OCI-LY7 (cell line): ENCODE measurements at regions not wholly inside any gene's neighbourhood (a gene's known extent, or its start where the extent isn't known, plus 50 kb on each side); places are given as distances from the start of the nearest gene placed in this dataset.

Experiments
- BruUV-seq: library from RNA; stranded (reverse); fragments of 400-500 nt; replicated peaks from 2 replicates; lab custom pipeline; 2021; lab: Mats Ljungman, UMichigan
- CTCF ChIA-PET: fragments of 300-600 bp; sonication (Branson Sonifier 250); formaldehyde crosslinking; loops from one replicate; lab custom pipeline; 2022; ENCODE audit warnings: antibody characterized with exemption; ENCODE audit not compliant: unreplicated experiment; lab: Charles Lee
- POLR2A ChIA-PET: fragments of 300-600 bp; sonication (Branson Sonifier 250); formaldehyde crosslinking; loops from one replicate; lab custom pipeline; 2022; ENCODE audit warnings: antibody characterized with exemption; lab: Charles Lee
- DNase-seq: peaks from one replicate; pipeline ENCODE4 v3.0.0-alpha.2; 2015; ENCODE audit warnings: low spot score
- H2AFZ ChIP-seq: fragments of 200-600 bp; sonication (generic), shearing (Covaris generic); 2 replicates; pipeline ENCODE4 v1.6.1; 2014; ENCODE audit warnings: mild to moderate bottlenecking, antibody characterized with exemption, low read length, moderate library complexity
- H3K27ac ChIP-seq: fragments of 200-600 bp; sonication (generic); 2 replicates; pipeline ENCODE4 v1.5.1; 2014; ENCODE audit warnings: mixed run types, low read depth, mild to moderate bottlenecking, moderate library complexity, low read length, inconsistent platforms; ENCODE audit not compliant: poor library complexity, severe bottlenecking
- H3K36me3 ChIP-seq: fragments of 200-600 bp; sonication (generic); 2 replicates; pipeline ENCODE4 v1.6.1; 2014; ENCODE audit warnings: mild to moderate bottlenecking, antibody characterized with exemption, low read length, moderate library complexity, mixed read lengths; ENCODE audit not compliant: insufficient read depth
- H3K4me1 ChIP-seq: fragments of 200-600 bp; sonication (generic); 2 replicates; pipeline ENCODE4 v1.5.1; 2014; ENCODE audit warnings: mild to moderate bottlenecking, low read length; ENCODE audit not compliant: insufficient read depth, poor library complexity, severe bottlenecking
- H3K4me2 ChIP-seq: fragments of 200-600 bp; sonication (generic); 2 replicates; pipeline ENCODE4 v1.6.1; 2014; ENCODE audit warnings: mild to moderate bottlenecking, low read length
- H3K4me3 ChIP-seq: fragments of 200-600 bp; sonication (generic); 2 replicates; pipeline ENCODE4 v1.5.1; 2014; ENCODE audit warnings: mild to moderate bottlenecking, low read depth, low read length; ENCODE audit not compliant: poor library complexity, severe bottlenecking
- H3K79me2 ChIP-seq: fragments of 200-600 bp; sonication (generic); 2 replicates; pipeline ENCODE4 v1.6.1; 2016; ENCODE audit warnings: low read depth, mild to moderate bottlenecking, low read length, moderate library complexity, mixed read lengths; ENCODE audit not compliant: insufficient read depth
- H3K9me2 ChIP-seq: fragments of 200-600 bp; sonication (generic); 2 replicates; pipeline ENCODE4 v1.6.1; 2016; ENCODE audit warnings: mild to moderate bottlenecking, low read length, mixed read lengths; ENCODE audit not compliant: insufficient read depth
- H3K9me3 ChIP-seq: fragments of 200-600 bp; sonication (generic); 2 replicates; pipeline ENCODE4 v1.6.1; 2014; ENCODE audit warnings: mild to moderate bottlenecking, mixed run types, low read length, mixed read lengths
- H4K20me1 ChIP-seq: fragments of 200-600 bp; sonication (generic); 2 replicates; pipeline ENCODE4 v1.6.1; 2014; ENCODE audit warnings: mild to moderate bottlenecking, antibody characterized with exemption, low read length, moderate library complexity, mixed read lengths; ENCODE audit not compliant: insufficient read depth
- EZH2phosphoT487 ChIP-seq: fragments of 200-600 bp; sonication (generic); IDR thresholded peaks from 2 replicates; pipeline ENCODE4 v1.6.1; 2018; ENCODE audit warnings: low read depth, borderline replicate concordance, mild to moderate bottlenecking, mixed run types, antibody characterized with exemption, low read length, moderate library complexity, mixed read lengths
- intact Hi-C: fragments of 100-400 bp; cut with micrococcal nuclease; formaldehyde crosslinking; loops from one replicate; pipeline ENCODE4 v1.10.0; 2022; ENCODE audit not compliant: unreplicated experiment
- TF ChIP-seq, protein P1 (sequence below): fragments of 200-600 bp; sonication (generic); conservative IDR thresholded peaks from 2 replicates; pipeline ENCODE4 v1.5.1; 2014; ENCODE audit warnings: mild to moderate bottlenecking, antibody characterized with exemption, low read length, moderate library complexity, mixed read lengths

DNA sequence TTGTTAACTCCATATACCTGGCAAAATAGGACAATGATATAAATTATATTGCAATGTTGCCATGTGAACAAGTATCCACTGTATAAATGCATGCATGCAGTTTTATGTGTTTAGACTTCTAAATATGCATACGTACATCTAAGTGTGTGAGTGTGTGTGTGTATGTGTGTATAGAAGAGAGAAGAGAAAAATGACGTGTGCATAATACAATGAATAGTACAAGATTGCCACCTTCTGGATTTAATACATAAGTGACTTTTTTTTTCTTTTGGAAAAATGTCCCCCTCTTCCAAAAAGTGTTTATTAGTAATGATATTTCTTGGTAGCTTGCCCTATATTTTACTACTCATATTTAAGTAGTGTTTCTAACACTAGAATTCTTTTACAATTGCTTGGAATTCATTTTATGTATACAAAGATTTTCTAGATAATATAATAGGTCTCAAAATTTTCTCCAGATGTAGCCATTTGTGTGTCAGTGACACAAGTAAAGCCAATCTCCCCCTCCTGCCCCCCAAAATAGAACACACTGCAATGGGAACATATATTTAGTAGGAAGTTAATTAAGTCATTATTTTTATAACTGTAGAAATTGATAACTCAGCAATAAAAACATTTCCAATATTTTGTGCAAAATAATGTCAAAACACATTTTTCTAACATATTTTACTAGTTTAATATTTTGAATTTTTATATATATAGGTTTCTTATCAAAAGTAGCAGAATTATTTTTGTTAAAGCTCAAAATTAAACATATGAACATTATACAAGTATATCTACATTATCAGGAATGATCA is 783.3 kb upstream of the ATXN8OS start:
- H3K4me3 ChIP-seq = no peak overlapping the region
- no peaks in the 10 kb centered on the region for H3K36me3 ChIP-seq
- H3K9me2 ChIP-seq = no peaks in the 10 kb centered on the region
- ChIA-PET CTCF (no interaction called here), POLR2A (no interaction called here)
- H3K4me2 ChIP-seq = no peak overlapping the region
- TF ChIP-seq, protein P1, sequence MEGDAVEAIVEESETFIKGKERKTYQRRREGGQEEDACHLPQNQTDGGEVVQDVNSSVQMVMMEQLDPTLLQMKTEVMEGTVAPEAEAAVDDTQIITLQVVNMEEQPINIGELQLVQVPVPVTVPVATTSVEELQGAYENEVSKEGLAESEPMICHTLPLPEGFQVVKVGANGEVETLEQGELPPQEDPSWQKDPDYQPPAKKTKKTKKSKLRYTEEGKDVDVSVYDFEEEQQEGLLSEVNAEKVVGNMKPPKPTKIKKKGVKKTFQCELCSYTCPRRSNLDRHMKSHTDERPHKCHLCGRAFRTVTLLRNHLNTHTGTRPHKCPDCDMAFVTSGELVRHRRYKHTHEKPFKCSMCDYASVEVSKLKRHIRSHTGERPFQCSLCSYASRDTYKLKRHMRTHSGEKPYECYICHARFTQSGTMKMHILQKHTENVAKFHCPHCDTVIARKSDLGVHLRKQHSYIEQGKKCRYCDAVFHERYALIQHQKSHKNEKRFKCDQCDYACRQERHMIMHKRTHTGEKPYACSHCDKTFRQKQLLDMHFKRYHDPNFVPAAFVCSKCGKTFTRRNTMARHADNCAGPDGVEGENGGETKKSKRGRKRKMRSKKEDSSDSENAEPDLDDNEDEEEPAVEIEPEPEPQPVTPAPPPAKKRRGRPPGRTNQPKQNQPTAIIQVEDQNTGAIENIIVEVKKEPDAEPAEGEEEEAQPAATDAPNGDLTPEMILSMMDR = peak; percentile 64
- no peak for TF ChIP-seq EZH2phosphoT487
- no TSS peak for BruUV-seq
- intact Hi-C loops = no loop called here
- no peak overlapping the region for H2AFZ ChIP-seq
- no peaks in the 10 kb centered on the region for H4K20me1 ChIP-seq
- no peaks in the 10 kb centered on the region for H3K4me1 ChIP-seq
- H3K9me3 ChIP-seq = no peaks in the 10 kb centered on the region
- peak; percentile 4 for DNase-seq
- no peak overlapping the region for H3K27ac ChIP-seq
- no peaks in the 10 kb centered on the region for H3K79me2 ChIP-seq

DNA sequence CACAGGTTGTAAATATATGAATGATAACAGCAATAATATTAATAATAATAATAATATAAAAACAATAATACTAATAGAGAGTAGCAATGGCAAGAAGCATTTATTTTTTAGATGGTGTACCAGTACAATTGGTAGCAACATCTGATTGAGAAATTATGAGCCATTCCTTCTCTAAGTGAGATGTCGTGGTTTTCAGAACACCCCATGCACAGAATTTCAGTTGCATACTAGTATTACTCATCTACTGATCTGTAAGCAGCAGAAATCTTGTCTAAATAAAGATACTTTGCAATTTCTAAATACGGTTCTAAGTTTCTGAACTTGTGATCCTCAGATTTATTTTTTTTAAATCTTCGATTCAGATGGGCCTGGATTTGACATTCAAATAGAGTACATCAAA is 788.0 kb upstream of the ATXN8OS start:
- H3K36me3 ChIP-seq = no peaks in the 10 kb centered on the region
- no peaks in the 10 kb centered on the region for H3K79me2 ChIP-seq
- intact Hi-C loops = no loop called here
- H3K9me3 ChIP-seq = no peaks in the 10 kb centered on the region
- H3K9me2 ChIP-seq = no peaks in the 10 kb centered on the region
- POLR2A ChIA-PET = no interaction called here
- H2AFZ ChIP-seq = no peak overlapping the region
- H3K27ac ChIP-seq = no peak overlapping the region
- no peak for TF ChIP-seq EZH2phosphoT487
- TF ChIP-seq, protein P1 = no peak
- CTCF ChIA-PET = no interaction called here
- H3K4me2 ChIP-seq = no peak overlapping the region
- no peak overlapping the region for H3K4me3 ChIP-seq
- no peak for DNase-seq
- BruUV-seq = no TSS peak
- no peaks in the 10 kb centered on the region for H3K4me1 ChIP-seq
- no peaks in the 10 kb centered on the region for H4K20me1 ChIP-seq

DNA sequence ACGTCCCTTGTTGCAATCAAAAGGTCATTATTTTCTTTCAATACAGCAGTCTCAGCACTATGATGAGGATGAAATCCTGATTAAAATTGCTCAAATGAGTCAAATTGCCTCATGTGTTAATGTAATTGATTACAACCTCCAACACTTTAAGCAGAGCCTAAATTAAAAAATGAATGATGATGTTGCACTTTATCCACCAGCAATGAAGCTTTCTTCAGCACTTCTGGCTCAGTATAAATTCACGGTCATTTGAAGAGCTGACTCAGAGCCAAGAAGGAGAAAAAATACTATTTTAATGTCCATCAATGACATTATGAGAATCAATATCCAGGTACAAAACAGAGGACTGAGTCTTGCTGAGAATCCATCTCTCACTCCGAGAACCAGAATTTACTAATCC is 792.6 kb upstream of the ATXN8OS start:
- H3K79me2 ChIP-seq = no peaks in the 10 kb centered on the region
- no peaks in the 10 kb centered on the region for H4K20me1 ChIP-seq
- no peaks in the 10 kb centered on the region for H3K9me2 ChIP-seq
- no TSS peak for BruUV-seq
- no peak overlapping the region for H3K27ac ChIP-seq
- intact Hi-C loops = no loop called here
- ChIA-PET CTCF (no interaction called here), POLR2A (no interaction called here)
- H3K4me2 ChIP-seq = no peak overlapping the region
- no peak overlapping the region for H2AFZ ChIP-seq
- H3K36me3 ChIP-seq = no peaks in the 10 kb centered on the region
- no peaks in the 10 kb centered on the region for H3K9me3 ChIP-seq
- no peaks in the 10 kb centered on the region for H3K4me1 ChIP-seq
- DNase-seq = no peak
- no peak for TF ChIP-seq EZH2phosphoT487
- TF ChIP-seq, protein P1 = no peak
- H3K4me3 ChIP-seq = no peak overlapping the region
